ENCODE measurements at regions not wholly inside any gene's neighbourhood (a gene's known extent, or its start where the extent isn't known, plus 50 kb on each side); places are given as distances from the start of the nearest gene placed in this dataset.

- Mint-ChIP-seq H3K9me3 (ENCODE audit: low read depth, unreplicated experiment) (no peaks in the 10 kb centered on the region), H3K27me3 (ENCODE audit: unreplicated experiment) (no peaks in the 10 kb centered on the region), H3K27ac (ENCODE audit: unreplicated experiment) (no peak overlapping the region), H3K36me3 (ENCODE audit: insufficient read depth, unreplicated experiment) (no peaks in the 10 kb centered on the region), H3K4me1 (ENCODE audit: low read depth, unreplicated experiment) (peaks cover 6% of the 10 kb centered on the region), H3K4me3 (ENCODE audit: low read depth, unreplicated experiment) (no peak overlapping the region)
- TF ChIP-seq CTCF (IDR thresholded peaks at IDR 0.05; ENCODE audit: unreplicated experiment) = no peak
- intact Hi-C loops (cut with micrococcal nuclease; ENCODE audit: unreplicated experiment) = no loop called here
- no TSS peak for BruUV-seq (replicated peaks)
- DNase-seq = no peak
- CTCF ChIA-PET = interaction anchor here (0.5 to 1.6 kb wide), 3 partner anchors 9 to 545 kb away, joined by 3 to 5 read pairs (median 4); no protein-coding TSS in a partner anchor
Measured at GRCh38 chr5:74510476-74511075, 130.0 kb downstream of the ENC1 start.

- intact Hi-C loops (cut with micrococcal nuclease; ENCODE audit: unreplicated experiment) = no loop called here
- no peak overlapping the region for H3K27ac Mint-ChIP-seq (ENCODE audit: unreplicated experiment)
- no peaks in the 10 kb centered on the region for H3K27me3 Mint-ChIP-seq (ENCODE audit: unreplicated experiment)
- H3K9me3 Mint-ChIP-seq (ENCODE audit: low read depth, unreplicated experiment) = no peaks in the 10 kb centered on the region
- peaks cover 17% of the 10 kb centered on the region for H3K4me1 Mint-ChIP-seq (ENCODE audit: low read depth, unreplicated experiment)
- DNase-seq = no peak
- no TSS peak for BruUV-seq (replicated peaks)
- H3K4me3 Mint-ChIP-seq (ENCODE audit: low read depth, unreplicated experiment) = no peak overlapping the region
- no peaks in the 10 kb centered on the region for H3K36me3 Mint-ChIP-seq (ENCODE audit: insufficient read depth, unreplicated experiment)
- no peak for TF ChIP-seq CTCF (IDR thresholded peaks at IDR 0.05; ENCODE audit: unreplicated experiment)
- CTCF ChIA-PET = no interaction called here
Measured at GRCh38 chr5:74507370-74508005, 133.0 kb downstream of the ENC1 start.

GRCh38 chr5:74506119-74506518, 134.4 kb downstream of the ENC1 start:
- Mint-ChIP-seq H3K27me3 (ENCODE audit: unreplicated experiment) (no peaks in the 10 kb centered on the region), H3K4me1 (ENCODE audit: low read depth, unreplicated experiment) (peaks cover 30% of the 10 kb centered on the region), H3K9me3 (ENCODE audit: low read depth, unreplicated experiment) (no peaks in the 10 kb centered on the region), H3K4me3 (ENCODE audit: low read depth, unreplicated experiment) (no peak overlapping the region), H3K27ac (ENCODE audit: unreplicated experiment) (no peak overlapping the region), H3K36me3 (ENCODE audit: insufficient read depth, unreplicated experiment) (no peaks in the 10 kb centered on the region)
- BruUV-seq (replicated peaks) = no TSS peak
- TF ChIP-seq CTCF (IDR thresholded peaks at IDR 0.05; ENCODE audit: unreplicated experiment) = no peak
- no peak for DNase-seq
- intact Hi-C loops (cut with micrococcal nuclease; ENCODE audit: unreplicated experiment) = no loop called here
- CTCF ChIA-PET = interaction anchor here (0.6 kb wide), 1 partner anchor 460 kb away, joined by 3 read pairs; no protein-coding TSS in a partner anchor

GRCh38 chr5:74504463-74504862, 136.1 kb downstream of the ENC1 start:
- Mint-ChIP-seq H3K27ac (ENCODE audit: unreplicated experiment) (no peak overlapping the region), H3K27me3 (ENCODE audit: unreplicated experiment) (no peaks in the 10 kb centered on the region)

More at GRCh38 chr5:74504463-74504862, 136.1 kb downstream of the ENC1 start:
- BruUV-seq (replicated peaks) = no TSS peak
- TF ChIP-seq CTCF (IDR thresholded peaks at IDR 0.05; ENCODE audit: unreplicated experiment) = no peak
- peaks cover 47% of the 10 kb centered on the region for H3K4me1 Mint-ChIP-seq (ENCODE audit: low read depth, unreplicated experiment)
- no peaks in the 10 kb centered on the region for H3K36me3 Mint-ChIP-seq (ENCODE audit: insufficient read depth, unreplicated experiment)
- H3K9me3 Mint-ChIP-seq (ENCODE audit: low read depth, unreplicated experiment) = no peaks in the 10 kb centered on the region
- CTCF ChIA-PET = no interaction called here
- intact Hi-C loops (cut with micrococcal nuclease; ENCODE audit: unreplicated experiment) = loop anchor here (5.0 kb wide), 3 partner anchors 83 to 177 kb away; no protein-coding TSS in a partner anchor
- no peak for DNase-seq
- H3K4me3 Mint-ChIP-seq (ENCODE audit: low read depth, unreplicated experiment) = no peak overlapping the region

Data from Calu3 (cell line).